Astrocyte of the spinal cord (primary cell): ENCODE measurements at regions not wholly inside any gene's neighbourhood (a gene's known extent, or its start where the extent isn't known, plus 50 kb on each side); places are given as distances from the start of the nearest gene placed in this dataset.

Source experiments
- DNase-seq: peaks from one replicate; pipeline ENCODE4 v3.0.0; 2011; ENCODE audit warnings: low read depth, low spot score
- H3K4me3 ChIP-seq: 2 replicates; pipeline ENCODE4 v1.5.1; 2011; ENCODE audit warnings: low read depth, mild to moderate bottlenecking, low read length, moderate library complexity
- in situ Hi-C: cut with HindIII; loops from 2 replicates; pipeline ENCODE4 v1.10.0; 2017; ENCODE audit warnings: low sequenced_read_pairs
- TF ChIP-seq, protein P1 (sequence below): IDR thresholded peaks from 2 replicates; pipeline ENCODE4 v1.5.1; 2012; ENCODE audit warnings: low read depth, mild to moderate bottlenecking, low read length, inconsistent platforms

GRCh38 chr20:57090590-57091560 is 175.6 kb downstream of the BMP7 start:
- H3K4me3 ChIP-seq = no peak overlapping the region
- TF ChIP-seq, protein P1, sequence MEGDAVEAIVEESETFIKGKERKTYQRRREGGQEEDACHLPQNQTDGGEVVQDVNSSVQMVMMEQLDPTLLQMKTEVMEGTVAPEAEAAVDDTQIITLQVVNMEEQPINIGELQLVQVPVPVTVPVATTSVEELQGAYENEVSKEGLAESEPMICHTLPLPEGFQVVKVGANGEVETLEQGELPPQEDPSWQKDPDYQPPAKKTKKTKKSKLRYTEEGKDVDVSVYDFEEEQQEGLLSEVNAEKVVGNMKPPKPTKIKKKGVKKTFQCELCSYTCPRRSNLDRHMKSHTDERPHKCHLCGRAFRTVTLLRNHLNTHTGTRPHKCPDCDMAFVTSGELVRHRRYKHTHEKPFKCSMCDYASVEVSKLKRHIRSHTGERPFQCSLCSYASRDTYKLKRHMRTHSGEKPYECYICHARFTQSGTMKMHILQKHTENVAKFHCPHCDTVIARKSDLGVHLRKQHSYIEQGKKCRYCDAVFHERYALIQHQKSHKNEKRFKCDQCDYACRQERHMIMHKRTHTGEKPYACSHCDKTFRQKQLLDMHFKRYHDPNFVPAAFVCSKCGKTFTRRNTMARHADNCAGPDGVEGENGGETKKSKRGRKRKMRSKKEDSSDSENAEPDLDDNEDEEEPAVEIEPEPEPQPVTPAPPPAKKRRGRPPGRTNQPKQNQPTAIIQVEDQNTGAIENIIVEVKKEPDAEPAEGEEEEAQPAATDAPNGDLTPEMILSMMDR = no peak
- in situ Hi-C loops = no loop called here
- no peak for DNase-seq

- in situ Hi-C loops = no loop called here
- TF ChIP-seq, protein P1 = no peak
- no peak overlapping the region for H3K4me3 ChIP-seq
- DNase-seq = no peak
Measured at GRCh38 chr20:57091748-57092111, 174.7 kb downstream of the BMP7 start.

- in situ Hi-C loops = no loop called here
- peak; percentile 20 for DNase-seq
- TF ChIP-seq, protein P1 = peak; percentile 81
- no peak overlapping the region for H3K4me3 ChIP-seq
Measured at GRCh38 chr20:57092112-57092899, 174.1 kb downstream of the BMP7 start.

DNA sequence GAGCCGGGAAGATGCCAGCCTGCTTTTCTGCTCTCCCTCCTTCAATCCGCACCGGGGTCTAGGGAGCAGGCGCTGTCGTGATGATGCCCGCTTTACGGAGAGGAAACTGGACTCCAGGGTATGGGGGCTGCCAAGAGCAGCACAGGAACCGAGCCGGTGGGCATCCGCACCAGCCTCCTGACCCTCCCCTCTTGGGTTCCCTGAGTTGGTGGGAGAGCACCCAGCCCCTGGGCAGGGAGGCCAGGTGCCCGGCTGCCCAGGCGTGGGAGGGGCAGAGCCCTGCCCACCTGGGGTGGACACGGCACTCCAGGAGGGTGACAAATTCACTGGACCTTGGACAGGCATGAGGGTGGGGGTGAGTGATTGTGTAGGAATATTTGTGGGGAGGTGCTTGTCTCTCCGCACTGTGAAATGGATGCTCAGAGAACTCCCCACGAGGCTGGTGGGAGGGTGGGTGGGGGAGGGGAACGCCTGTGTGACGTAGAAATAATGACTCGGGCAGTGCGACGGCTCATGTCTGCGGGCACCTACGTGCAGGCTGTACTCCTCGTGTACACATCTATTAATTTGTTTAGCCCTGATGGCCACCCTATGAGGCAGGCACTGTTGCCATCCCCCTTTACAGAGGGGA is 173.4 kb downstream of the BMP7 start:
- no peak for DNase-seq
- in situ Hi-C loops = no loop called here
- no peak overlapping the region for H3K4me3 ChIP-seq
- TF ChIP-seq, protein P1 = no peak

DNA sequence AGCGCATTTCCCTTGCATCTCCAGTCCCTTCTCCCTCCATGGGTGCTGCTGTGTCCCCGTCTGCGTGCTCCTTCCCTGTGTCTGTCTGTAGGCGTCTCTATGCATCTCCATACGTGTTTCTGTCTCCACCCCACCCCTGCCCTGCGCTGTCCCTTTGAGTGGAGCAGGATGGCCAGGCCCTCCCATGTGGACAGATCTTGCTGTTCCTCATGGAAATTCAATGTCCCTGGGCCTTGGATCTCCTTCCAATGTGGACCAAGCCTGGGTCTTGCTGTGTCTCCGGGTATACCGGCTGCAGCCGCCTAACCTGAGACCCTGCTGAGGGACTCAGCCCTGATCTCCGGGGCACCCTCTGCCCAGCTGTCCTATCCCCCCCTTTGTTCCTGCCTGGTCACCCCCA is 172.7 kb downstream of the BMP7 start:
- in situ Hi-C loops = no loop called here
- TF ChIP-seq, protein P1 = no peak
- no peak overlapping the region for H3K4me3 ChIP-seq
- DNase-seq = no peak

DNA sequence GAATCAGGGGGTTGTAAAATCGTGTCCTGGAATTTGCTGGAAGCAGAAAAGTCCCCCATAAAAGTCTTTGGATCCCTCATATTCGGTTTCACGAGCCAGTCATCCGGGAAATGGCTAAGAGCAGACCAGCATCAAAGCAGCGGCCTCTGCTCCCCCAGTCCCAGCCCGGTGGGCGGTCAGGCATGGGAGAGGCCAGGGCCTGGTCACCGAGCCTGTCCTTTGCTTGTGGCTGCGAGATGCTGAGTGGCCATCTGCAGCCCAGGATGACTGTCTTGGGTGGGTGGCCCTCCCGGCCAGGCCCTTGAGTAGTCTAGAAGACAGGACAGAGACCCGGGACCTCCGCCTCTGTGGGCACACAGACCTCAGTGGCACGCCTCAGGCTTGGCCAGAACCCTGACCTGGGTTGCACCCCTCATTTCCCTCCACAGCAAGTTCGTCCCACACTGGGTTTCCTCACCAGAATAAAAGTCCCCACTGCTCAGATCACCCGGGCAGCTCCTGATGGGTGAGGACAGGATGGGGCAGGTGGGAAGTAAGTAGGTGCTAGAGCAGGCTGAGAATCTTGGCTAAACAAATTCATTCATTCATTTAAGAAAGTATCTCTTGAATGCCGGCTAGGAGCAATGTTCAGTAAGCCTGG is 172.1 kb downstream of the BMP7 start:
- no peak for DNase-seq
- H3K4me3 ChIP-seq = no peak overlapping the region
- TF ChIP-seq, protein P1 = no peak
- in situ Hi-C loops = no loop called here
